ENCODE measurements at regions not wholly inside any gene's neighbourhood (a gene's known extent, or its start where the extent isn't known, plus 50 kb on each side); places are given as distances from the start of the nearest gene placed in this dataset.

DNA sequence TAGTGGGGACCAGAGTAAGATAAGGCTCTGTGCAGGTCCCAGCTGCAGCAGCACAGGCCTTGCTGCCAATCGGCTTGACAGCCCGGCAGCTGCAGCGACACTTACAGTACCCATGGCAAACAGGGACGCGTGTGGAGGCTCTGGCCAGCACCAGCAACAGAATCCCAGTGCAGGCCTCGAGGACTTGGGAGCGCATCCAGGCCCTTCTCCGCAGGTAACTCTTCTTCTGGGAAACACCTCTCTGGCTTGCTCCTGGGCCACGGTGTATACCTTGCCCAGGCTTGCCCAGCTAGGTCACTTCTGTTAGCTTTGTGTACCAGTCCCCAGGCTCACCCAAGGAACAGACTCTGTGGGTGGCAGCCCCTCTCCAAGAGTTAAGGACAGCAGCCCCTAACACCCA, 126.7 kb downstream of the CTTN start:
- TF ChIP-seq POLR2A (IDR thresholded peaks at IDR 0.05; ENCODE audit: low read length) (no peak), GATA1 (IDR thresholded peaks at IDR 0.05; ENCODE audit: low read depth, low read length) (no peak)

All from erythroblast (primary cell).